GM23338 (cell line): ENCODE measurements at regions not wholly inside any gene's neighbourhood (a gene's known extent, or its start where the extent isn't known, plus 50 kb on each side); places are given as distances from the start of the nearest gene placed in this dataset.

Source experiments
- ATAC-seq: fragments of 200-7000 bp; cut with Tn5 transposase; 3 replicates; pipeline ENCODE4 v1.9.1; 2020
- DNase-seq: peaks from one replicate; pipeline ENCODE4 v3.0.0-alpha.2; 2015; ENCODE audit warnings: low spot score
- H2AFZ ChIP-seq: fragments of 200-600 bp; sonication (generic); 2 replicates; pipeline ENCODE4 v1.8.0; 2016; ENCODE audit warnings: antibody characterized with exemption, mild to moderate bottlenecking, moderate library complexity
- H3F3A ChIP-seq: fragments of 200-600 bp; sonication (generic); replicated peaks from 2 replicates; pipeline ENCODE4 v1.8.0; 2017; ENCODE audit warnings: antibody characterized with exemption, mixed run types, low read depth
- H3K27ac ChIP-seq: fragments of 200-600 bp; sonication (generic); 2 replicates; pipeline ENCODE4 v1.6.1; 2016; ENCODE audit warnings: low read depth
- H3K27me3 ChIP-seq: fragments of 200-600 bp; sonication (generic); 2 replicates; pipeline ENCODE4 v1.8.0; 2016; ENCODE audit warnings: mild to moderate bottlenecking, mixed run types, moderate library complexity; ENCODE audit not compliant: insufficient read depth
- H3K36me3 ChIP-seq: fragments of 200-600 bp; sonication (generic); 2 replicates; pipeline ENCODE4 v1.8.0; 2016; ENCODE audit warnings: mild to moderate bottlenecking; ENCODE audit not compliant: insufficient read depth
- H3K4me1 ChIP-seq: fragments of 200-600 bp; sonication (generic); 2 replicates; pipeline ENCODE4 v1.8.0; 2016; ENCODE audit warnings: mild to moderate bottlenecking, moderate library complexity; ENCODE audit not compliant: insufficient read depth
- H3K4me2 ChIP-seq: fragments of 200-600 bp; sonication (generic); 2 replicates; pipeline ENCODE4 v1.7.1; 2017; ENCODE audit warnings: mixed run types
- H3K4me3 ChIP-seq: fragments of 200-600 bp; sonication (generic); 2 replicates; pipeline ENCODE4 v1.6.1; 2016; ENCODE audit warnings: mixed run types
- H3K79me2 ChIP-seq: fragments of 200-600 bp; sonication (generic); replicated peaks from 2 replicates; pipeline ENCODE4 v1.8.0; 2017; ENCODE audit warnings: mild to moderate bottlenecking; ENCODE audit not compliant: insufficient read depth
- H3K9me2 ChIP-seq: fragments of 200-600 bp; sonication (generic); 2 replicates; pipeline ENCODE4 v1.8.0; 2017; ENCODE audit not compliant: insufficient read depth
- H4K20me1 ChIP-seq: fragments of 200-600 bp; sonication (generic); replicated peaks from 2 replicates; pipeline ENCODE4 v1.8.0; 2017; ENCODE audit warnings: mild to moderate bottlenecking; ENCODE audit not compliant: insufficient read depth
- H3K27ac Mint-ChIP-seq: 2 replicates; pipeline ENCODE4 v1.8.0; 2020; ENCODE audit warnings: inconsistent platforms, mild to moderate bottlenecking, moderate library complexity, mixed read lengths
- H3K27me3 Mint-ChIP-seq: 3 replicates; pipeline ENCODE4 v1.8.0; 2022; ENCODE audit warnings: low read depth, mild to moderate bottlenecking, moderate library complexity, mixed read lengths, inconsistent platforms; ENCODE audit not compliant: insufficient read depth, poor library complexity
- H3K36me3 Mint-ChIP-seq: 3 replicates; pipeline ENCODE4 v1.8.0; 2021; ENCODE audit warnings: low read depth, mild to moderate bottlenecking, inconsistent platforms, moderate library complexity, mixed read lengths
- H3K4me1 Mint-ChIP-seq: 3 replicates; pipeline ENCODE4 v1.8.0; 2020; ENCODE audit warnings: mild to moderate bottlenecking, inconsistent platforms, mixed read lengths
- H3K4me3 Mint-ChIP-seq: 3 replicates; pipeline ENCODE4 v1.8.0; 2021; ENCODE audit warnings: moderate library complexity, mild to moderate bottlenecking, inconsistent platforms, mixed read lengths
- H3K9me3 Mint-ChIP-seq: 3 replicates; pipeline ENCODE4 v1.8.0; 2020; ENCODE audit warnings: moderate library complexity, mild to moderate bottlenecking, inconsistent platforms, mixed read lengths
- CREB1 ChIP-seq: fragments of 250-450 bp; sonication (Bioruptor Pico); IDR thresholded peaks from 2 replicates; pipeline ENCODE4 v1.5.0; 2020; ENCODE audit warnings: low read depth, mild to moderate bottlenecking, moderate library complexity
- EZH2phosphoT487 ChIP-seq: fragments of 200-600 bp; sonication (generic); IDR thresholded peaks from one replicate; pipeline ENCODE4 v1.8.1; 2018; ENCODE audit warnings: antibody characterized with exemption; ENCODE audit not compliant: unreplicated experiment
- JUNB ChIP-seq: IDR thresholded peaks from one replicate; pipeline ENCODE4 v1.6.1; 2016; ENCODE audit warnings: antibody characterized with exemption; ENCODE audit not compliant: unreplicated experiment
- POLR2AphosphoS5 ChIP-seq: IDR thresholded peaks from 2 replicates; pipeline ENCODE4 v1.6.1; 2016; ENCODE audit warnings: antibody characterized with exemption, low read depth
- STAT1 ChIP-seq: IDR thresholded peaks from one replicate; pipeline ENCODE4 v1.6.1; 2016; ENCODE audit warnings: antibody characterized with exemption; ENCODE audit not compliant: unreplicated experiment
- ZNF114 ChIP-seq: fragments of 250-450 bp; sonication (Bioruptor Pico); IDR thresholded peaks from 2 replicates; pipeline ENCODE4 v1.5.0; 2020; ENCODE audit warnings: mild to moderate bottlenecking, moderate library complexity
- ZNF331 ChIP-seq: fragments of 250-450 bp; sonication (Bioruptor Pico); IDR thresholded peaks from 2 replicates; pipeline ENCODE4 v1.5.0; 2020; ENCODE audit warnings: low read depth, mild to moderate bottlenecking, moderate library complexity
- TF ChIP-seq, protein P1 (sequence below), 2 experiments: fragments of 200-600 bp in 1 of 2; sonication (generic) in 1 of 2; conservative IDR thresholded peaks; 2 replicates each; pipeline versions ENCODE4 v1.5.1 to v1.6.1; 2016 to 2017; ENCODE audit warnings: antibody characterized with exemption in 2 of 2, low read depth in 2 of 2, mild to moderate bottlenecking in 2 of 2, moderate library complexity in 1 of 2
- TF ChIP-seq, protein P2 (sequence below): fragments of 250-450 bp; sonication (Bioruptor Pico); IDR thresholded peaks from 2 replicates; pipeline ENCODE4 v1.5.0; 2020; ENCODE audit warnings: mild to moderate bottlenecking, moderate library complexity
- TF ChIP-seq, protein P3 (sequence below): IDR thresholded peaks from one replicate; pipeline ENCODE4 v1.6.1; 2018; ENCODE audit warnings: antibody characterized with exemption; ENCODE audit not compliant: unreplicated experiment

DNA sequence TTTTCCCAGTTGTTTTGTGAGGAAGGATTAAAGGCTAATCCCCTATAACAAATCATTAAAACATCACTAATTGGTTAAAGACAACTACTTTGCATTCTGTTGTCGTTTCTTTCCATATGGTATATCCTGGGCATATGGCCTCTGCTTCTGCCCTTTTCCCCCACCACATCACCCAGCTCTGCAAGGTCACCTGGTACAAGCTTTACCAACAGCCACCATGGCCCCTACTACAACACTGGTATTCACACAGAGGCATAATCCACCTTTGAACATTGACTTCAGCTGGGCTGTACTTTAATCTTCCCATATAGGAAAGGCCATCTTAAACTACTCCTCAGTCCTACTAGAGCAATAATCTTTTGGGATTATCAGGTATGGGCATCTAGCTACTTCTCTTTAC is 866.1 kb downstream of the TLE4 start (continued):
- TF ChIP-seq, protein P1, sequence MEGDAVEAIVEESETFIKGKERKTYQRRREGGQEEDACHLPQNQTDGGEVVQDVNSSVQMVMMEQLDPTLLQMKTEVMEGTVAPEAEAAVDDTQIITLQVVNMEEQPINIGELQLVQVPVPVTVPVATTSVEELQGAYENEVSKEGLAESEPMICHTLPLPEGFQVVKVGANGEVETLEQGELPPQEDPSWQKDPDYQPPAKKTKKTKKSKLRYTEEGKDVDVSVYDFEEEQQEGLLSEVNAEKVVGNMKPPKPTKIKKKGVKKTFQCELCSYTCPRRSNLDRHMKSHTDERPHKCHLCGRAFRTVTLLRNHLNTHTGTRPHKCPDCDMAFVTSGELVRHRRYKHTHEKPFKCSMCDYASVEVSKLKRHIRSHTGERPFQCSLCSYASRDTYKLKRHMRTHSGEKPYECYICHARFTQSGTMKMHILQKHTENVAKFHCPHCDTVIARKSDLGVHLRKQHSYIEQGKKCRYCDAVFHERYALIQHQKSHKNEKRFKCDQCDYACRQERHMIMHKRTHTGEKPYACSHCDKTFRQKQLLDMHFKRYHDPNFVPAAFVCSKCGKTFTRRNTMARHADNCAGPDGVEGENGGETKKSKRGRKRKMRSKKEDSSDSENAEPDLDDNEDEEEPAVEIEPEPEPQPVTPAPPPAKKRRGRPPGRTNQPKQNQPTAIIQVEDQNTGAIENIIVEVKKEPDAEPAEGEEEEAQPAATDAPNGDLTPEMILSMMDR (conservative IDR thresholded peaks at IDR 0.05; ENCODE audit: low read depth in 2 of 2): no peak
- TF ChIP-seq CREB1 (CRISPR knock-in tag) (no peak), ZNF114 (no peak), POLR2AphosphoS5 (no peak), ZNF331 (CRISPR knock-in tag) (no peak)

GRCh38 chr9:80437091-80437640 is 865.4 kb downstream of the TLE4 start:
- Histone ChIP-seq H3K4me2 (no peak overlapping the region), H3K4me3 (no peak overlapping the region), H3F3A (no peaks in the 10 kb centered on the region), H4K20me1 (no peaks in the 10 kb centered on the region), H3K27me3 (no peaks in the 10 kb centered on the region), H3K79me2 (no peaks in the 10 kb centered on the region), H3K9me2 (no peaks in the 10 kb centered on the region), H3K36me3 (no peaks in the 10 kb centered on the region), H3K27ac (no peak overlapping the region), H3K4me1 (no peaks in the 10 kb centered on the region), H2AFZ (no peak overlapping the region)
- no peak overlapping the region for H3K4me3 Mint-ChIP-seq
- no peaks in the 10 kb centered on the region for H3K36me3 Mint-ChIP-seq
- DNase-seq: no peak
- H3K27me3 Mint-ChIP-seq: no peaks in the 10 kb centered on the region
- peaks cover 3% of the 10 kb centered on the region; the same call in 2 of the 3 replicates for H3K4me1 Mint-ChIP-seq
- no peak for ATAC-seq
- H3K27ac Mint-ChIP-seq: no peak overlapping the region
- no peaks in the 10 kb centered on the region for H3K9me3 Mint-ChIP-seq
- TF ChIP-seq EZH2phosphoT487: no peak
- TF ChIP-seq POLR2AphosphoS5: no peak
- no peak for TF ChIP-seq STAT1
- TF ChIP-seq, protein P2, sequence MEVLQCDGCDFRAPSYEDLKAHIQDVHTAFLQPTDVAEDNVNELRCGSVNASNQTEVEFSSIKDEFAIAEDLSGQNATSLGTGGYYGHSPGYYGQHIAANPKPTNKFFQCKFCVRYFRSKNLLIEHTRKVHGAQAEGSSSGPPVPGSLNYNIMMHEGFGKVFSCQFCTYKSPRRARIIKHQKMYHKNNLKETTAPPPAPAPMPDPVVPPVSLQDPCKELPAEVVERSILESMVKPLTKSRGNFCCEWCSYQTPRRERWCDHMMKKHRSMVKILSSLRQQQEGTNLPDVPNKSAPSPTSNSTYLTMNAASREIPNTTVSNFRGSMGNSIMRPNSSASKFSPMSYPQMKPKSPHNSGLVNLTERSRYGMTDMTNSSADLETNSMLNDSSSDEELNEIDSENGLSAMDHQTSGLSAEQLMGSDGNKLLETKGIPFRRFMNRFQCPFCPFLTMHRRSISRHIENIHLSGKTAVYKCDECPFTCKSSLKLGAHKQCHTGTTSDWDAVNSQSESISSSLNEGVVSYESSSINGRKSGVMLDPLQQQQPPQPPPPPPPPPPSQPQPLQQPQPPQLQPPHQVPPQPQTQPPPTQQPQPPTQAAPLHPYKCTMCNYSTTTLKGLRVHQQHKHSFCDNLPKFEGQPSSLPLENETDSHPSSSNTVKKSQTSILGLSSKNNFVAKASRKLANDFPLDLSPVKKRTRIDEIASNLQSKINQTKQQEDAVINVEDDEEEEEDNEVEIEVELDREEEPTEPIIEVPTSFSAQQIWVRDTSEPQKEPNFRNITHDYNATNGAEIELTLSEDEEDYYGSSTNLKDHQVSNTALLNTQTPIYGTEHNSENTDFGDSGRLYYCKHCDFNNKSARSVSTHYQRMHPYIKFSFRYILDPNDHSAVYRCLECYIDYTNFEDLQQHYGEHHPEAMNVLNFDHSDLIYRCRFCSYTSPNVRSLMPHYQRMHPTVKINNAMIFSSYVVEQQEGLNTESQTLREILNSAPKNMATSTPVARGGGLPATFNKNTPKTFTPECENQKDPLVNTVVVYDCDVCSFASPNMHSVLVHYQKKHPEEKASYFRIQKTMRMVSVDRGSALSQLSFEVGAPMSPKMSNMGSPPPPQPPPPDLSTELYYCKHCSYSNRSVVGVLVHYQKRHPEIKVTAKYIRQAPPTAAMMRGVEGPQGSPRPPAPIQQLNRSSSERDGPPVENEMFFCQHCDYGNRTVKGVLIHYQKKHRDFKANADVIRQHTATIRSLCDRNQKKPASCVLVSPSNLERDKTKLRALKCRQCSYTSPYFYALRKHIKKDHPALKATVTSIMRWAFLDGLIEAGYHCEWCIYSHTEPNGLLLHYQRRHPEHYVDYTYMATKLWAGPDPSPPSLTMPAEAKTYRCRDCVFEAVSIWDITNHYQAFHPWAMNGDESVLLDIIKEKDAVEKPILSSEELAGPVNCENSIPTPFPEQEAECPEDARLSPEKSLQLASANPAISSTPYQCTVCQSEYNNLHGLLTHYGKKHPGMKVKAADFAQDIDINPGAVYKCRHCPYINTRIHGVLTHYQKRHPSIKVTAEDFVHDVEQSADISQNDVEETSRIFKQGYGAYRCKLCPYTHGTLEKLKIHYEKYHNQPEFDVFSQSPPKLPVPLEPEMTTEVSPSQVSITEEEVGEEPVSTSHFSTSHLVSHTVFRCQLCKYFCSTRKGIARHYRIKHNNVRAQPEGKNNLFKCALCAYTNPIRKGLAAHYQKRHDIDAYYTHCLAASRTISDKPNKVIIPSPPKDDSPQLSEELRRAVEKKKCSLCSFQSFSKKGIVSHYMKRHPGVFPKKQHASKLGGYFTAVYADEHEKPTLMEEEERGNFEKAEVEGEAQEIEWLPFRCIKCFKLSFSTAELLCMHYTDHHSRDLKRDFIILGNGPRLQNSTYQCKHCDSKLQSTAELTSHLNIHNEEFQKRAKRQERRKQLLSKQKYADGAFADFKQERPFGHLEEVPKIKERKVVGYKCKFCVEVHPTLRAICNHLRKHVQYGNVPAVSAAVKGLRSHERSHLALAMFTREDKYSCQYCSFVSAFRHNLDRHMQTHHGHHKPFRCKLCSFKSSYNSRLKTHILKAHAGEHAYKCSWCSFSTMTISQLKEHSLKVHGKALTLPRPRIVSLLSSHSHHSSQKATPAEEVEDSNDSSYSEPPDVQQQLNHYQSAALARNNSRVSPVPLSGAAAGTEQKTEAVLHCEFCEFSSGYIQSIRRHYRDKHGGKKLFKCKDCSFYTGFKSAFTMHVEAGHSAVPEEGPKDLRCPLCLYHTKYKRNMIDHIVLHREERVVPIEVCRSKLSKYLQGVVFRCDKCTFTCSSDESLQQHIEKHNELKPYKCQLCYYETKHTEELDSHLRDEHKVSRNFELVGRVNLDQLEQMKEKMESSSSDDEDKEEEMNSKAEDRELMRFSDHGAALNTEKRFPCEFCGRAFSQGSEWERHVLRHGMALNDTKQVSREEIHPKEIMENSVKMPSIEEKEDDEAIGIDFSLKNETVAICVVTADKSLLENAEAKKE (CRISPR knock-in tag): no peak
- TF ChIP-seq CREB1 (CRISPR knock-in tag): no peak
- TF ChIP-seq ZNF114: no peak
- TF ChIP-seq, protein P1 (conservative IDR thresholded peaks at IDR 0.05; ENCODE audit: low read depth in 2 of 2): no peak
- TF ChIP-seq JUNB: no peak
- TF ChIP-seq, protein P3, sequence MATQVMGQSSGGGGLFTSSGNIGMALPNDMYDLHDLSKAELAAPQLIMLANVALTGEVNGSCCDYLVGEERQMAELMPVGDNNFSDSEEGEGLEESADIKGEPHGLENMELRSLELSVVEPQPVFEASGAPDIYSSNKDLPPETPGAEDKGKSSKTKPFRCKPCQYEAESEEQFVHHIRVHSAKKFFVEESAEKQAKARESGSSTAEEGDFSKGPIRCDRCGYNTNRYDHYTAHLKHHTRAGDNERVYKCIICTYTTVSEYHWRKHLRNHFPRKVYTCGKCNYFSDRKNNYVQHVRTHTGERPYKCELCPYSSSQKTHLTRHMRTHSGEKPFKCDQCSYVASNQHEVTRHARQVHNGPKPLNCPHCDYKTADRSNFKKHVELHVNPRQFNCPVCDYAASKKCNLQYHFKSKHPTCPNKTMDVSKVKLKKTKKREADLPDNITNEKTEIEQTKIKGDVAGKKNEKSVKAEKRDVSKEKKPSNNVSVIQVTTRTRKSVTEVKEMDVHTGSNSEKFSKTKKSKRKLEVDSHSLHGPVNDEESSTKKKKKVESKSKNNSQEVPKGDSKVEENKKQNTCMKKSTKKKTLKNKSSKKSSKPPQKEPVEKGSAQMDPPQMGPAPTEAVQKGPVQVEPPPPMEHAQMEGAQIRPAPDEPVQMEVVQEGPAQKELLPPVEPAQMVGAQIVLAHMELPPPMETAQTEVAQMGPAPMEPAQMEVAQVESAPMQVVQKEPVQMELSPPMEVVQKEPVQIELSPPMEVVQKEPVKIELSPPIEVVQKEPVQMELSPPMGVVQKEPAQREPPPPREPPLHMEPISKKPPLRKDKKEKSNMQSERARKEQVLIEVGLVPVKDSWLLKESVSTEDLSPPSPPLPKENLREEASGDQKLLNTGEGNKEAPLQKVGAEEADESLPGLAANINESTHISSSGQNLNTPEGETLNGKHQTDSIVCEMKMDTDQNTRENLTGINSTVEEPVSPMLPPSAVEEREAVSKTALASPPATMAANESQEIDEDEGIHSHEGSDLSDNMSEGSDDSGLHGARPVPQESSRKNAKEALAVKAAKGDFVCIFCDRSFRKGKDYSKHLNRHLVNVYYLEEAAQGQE: no peak
